ENCODE measurements at regions not wholly inside any gene's neighbourhood (a gene's known extent, or its start where the extent isn't known, plus 50 kb on each side); places are given as distances from the start of the nearest gene placed in this dataset.

GRCh38 chr20:10875653-10876052 lies 201.9 kb upstream of the JAG1 start:
- H3K4me3 ChIP-seq (ENCODE audit: control insufficient read depth, low read depth, low read length): no peak overlapping the region
- no peak for DNase-seq (ENCODE audit: low read depth)
- TF ChIP-seq, protein P1, sequence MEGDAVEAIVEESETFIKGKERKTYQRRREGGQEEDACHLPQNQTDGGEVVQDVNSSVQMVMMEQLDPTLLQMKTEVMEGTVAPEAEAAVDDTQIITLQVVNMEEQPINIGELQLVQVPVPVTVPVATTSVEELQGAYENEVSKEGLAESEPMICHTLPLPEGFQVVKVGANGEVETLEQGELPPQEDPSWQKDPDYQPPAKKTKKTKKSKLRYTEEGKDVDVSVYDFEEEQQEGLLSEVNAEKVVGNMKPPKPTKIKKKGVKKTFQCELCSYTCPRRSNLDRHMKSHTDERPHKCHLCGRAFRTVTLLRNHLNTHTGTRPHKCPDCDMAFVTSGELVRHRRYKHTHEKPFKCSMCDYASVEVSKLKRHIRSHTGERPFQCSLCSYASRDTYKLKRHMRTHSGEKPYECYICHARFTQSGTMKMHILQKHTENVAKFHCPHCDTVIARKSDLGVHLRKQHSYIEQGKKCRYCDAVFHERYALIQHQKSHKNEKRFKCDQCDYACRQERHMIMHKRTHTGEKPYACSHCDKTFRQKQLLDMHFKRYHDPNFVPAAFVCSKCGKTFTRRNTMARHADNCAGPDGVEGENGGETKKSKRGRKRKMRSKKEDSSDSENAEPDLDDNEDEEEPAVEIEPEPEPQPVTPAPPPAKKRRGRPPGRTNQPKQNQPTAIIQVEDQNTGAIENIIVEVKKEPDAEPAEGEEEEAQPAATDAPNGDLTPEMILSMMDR (conservative IDR thresholded peaks at IDR 0.05; ENCODE audit: control insufficient read depth, insufficient read depth, low read depth, low read length): no peak

DNA sequence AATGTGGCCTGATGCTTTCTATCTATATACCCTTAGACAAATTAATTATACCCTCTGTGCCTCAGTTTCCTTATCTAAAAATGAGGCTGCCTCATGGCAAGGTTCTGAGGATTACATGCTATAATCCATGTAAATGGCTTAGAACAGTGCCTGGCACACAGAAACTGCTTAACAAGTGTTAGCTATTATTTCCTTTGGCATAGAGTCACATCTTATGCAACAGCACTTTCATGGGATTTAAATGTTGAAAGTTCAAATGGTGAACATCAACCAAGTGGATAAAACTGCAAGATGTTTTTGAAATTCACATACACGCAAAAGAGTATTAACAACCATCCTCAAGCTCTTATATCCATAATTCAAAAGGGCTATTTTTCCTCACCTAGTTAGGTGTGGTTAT lies 202.8 kb upstream of the JAG1 start:
- no peak overlapping the region for H3K4me3 ChIP-seq (ENCODE audit: control insufficient read depth, low read depth, low read length)
- DNase-seq (ENCODE audit: low read depth): peak; percentile 56
- TF ChIP-seq, protein P1 (conservative IDR thresholded peaks at IDR 0.05; ENCODE audit: control insufficient read depth, insufficient read depth, low read depth, low read length): no peak

DNA sequence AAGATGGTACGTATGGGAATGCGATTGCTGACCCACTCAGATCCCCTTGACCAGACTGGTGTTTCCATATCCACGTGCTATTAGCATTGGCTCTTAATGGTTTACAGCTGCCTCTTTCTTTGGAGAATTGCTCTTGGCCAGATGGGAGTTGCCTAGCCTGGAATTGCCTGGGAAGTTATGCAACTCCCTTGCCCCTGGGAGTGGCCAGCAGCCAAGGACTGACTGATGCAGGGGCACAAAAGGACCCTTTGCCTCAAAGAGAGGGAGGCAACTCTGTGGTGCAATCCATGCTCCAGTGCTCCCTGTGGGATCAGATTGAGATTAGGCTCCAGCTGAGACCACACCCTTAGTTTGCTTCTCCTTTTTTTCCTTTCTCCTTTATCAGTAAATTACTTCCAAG lies 203.5 kb upstream of the JAG1 start:
- H3K4me3 ChIP-seq (ENCODE audit: control insufficient read depth, low read depth, low read length): no peak overlapping the region
- DNase-seq (ENCODE audit: low read depth): peak; percentile 53
- TF ChIP-seq, protein P1 (conservative IDR thresholded peaks at IDR 0.05; ENCODE audit: control insufficient read depth, insufficient read depth, low read depth, low read length): no peak

- no peak overlapping the region for H3K4me3 ChIP-seq (ENCODE audit: control insufficient read depth, low read depth, low read length)
- TF ChIP-seq, protein P1 (conservative IDR thresholded peaks at IDR 0.05; ENCODE audit: control insufficient read depth, insufficient read depth, low read depth, low read length): no peak
- DNase-seq (ENCODE audit: low read depth): no peak
These were observed 209.4 kb upstream of the JAG1 start for GRCh38 chr20:10883166-10883565.

DNA sequence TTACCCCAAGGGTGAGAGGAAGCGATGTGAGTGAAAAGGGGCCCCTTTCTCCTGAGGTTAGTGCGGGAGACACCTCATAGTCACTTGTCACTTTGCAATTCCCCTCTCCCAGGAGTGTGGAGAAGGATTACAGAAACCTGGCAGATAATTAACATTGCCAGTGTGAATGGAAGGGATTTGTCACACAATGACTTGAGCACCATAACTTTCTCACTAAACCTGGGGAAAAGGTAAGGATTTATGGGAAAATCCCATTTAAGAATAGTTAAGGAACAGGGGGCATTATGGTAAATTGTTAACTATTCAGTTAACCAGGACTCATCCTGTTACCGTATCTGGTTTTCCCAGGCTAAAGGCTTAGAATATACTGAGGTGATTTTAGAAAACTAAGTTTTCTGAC lies 219.5 kb upstream of the JAG1 start:
- TF ChIP-seq, protein P1 (conservative IDR thresholded peaks at IDR 0.05; ENCODE audit: control insufficient read depth, insufficient read depth, low read depth, low read length): no peak
- no peak overlapping the region for H3K4me3 ChIP-seq (ENCODE audit: control insufficient read depth, low read depth, low read length)
- DNase-seq (ENCODE audit: low read depth): no peak

DNA sequence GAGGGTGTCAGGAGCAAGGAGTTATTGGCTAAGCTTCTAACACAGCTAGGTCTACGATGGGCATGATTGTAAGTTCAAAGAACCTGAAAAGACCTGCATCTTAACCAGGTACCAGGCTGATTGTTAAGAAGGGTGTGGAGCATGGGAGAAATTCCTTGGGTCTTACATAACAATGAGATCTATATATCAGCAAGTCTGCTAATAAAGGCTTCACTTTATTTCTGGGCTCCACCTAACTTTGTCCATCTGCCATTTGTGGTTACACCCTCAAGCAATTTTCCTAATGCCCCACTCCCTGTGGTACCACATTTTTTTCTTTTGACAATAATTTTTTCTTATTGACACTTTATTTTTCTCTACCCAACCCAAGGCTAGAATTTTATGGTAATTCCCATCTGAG lies 223.5 kb upstream of the JAG1 start:
- no peak for DNase-seq (ENCODE audit: low read depth)
- TF ChIP-seq, protein P1 (conservative IDR thresholded peaks at IDR 0.05; ENCODE audit: control insufficient read depth, insufficient read depth, low read depth, low read length): no peak

DNA sequence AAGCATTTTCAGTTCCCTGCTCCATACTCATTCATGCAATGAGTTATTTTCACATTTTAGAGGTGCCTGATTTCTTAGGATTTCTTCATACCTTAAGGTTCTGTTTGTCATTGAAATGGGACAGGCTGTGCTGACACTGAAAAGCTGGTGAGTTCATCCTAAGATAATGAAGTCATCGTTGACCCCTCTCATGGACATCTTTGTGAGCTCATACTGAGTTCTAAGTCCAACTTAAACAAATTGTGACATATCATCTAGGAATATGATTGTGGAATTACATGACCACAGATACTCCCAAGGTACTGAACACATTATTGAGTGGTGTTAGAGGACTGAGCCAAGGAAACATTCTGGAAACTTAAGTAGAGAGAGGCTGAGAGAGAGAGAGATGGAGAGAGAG lies 224.8 kb upstream of the JAG1 start:
- TF ChIP-seq, protein P1 (conservative IDR thresholded peaks at IDR 0.05; ENCODE audit: control insufficient read depth, insufficient read depth, low read depth, low read length): no peak
- no peak overlapping the region for H3K4me3 ChIP-seq (ENCODE audit: control insufficient read depth, low read depth, low read length)
- DNase-seq (ENCODE audit: low read depth): peak; percentile 58

More for the DNA sequence above, 223.5 kb upstream of the JAG1 start:
- no peak overlapping the region for H3K4me3 ChIP-seq (ENCODE audit: control insufficient read depth, low read depth, low read length)

Data from fibroblast of mammary gland (primary cell).